IPS DF 6.9 (cell line): ENCODE measurements at regions not wholly inside any gene's neighbourhood (a gene's known extent, or its start where the extent isn't known, plus 50 kb on each side); places are given as distances from the start of the nearest gene placed in this dataset.

Source experiments
- DNase-seq: peaks from one replicate; pipeline ENCODE4 v3.0.0-alpha.2; 2013; ENCODE audit warnings: low read depth, low spot score
- H3K27ac ChIP-seq: one replicate; pipeline ENCODE4 v1.5.1; 2013; ENCODE audit warnings: low read length, control low read depth
- H3K27me3 ChIP-seq: 2 replicates; pipeline ENCODE4 v1.6.1; 2013; ENCODE audit warnings: mild to moderate bottlenecking, low read length; ENCODE audit not compliant: control insufficient read depth, insufficient read depth
- H3K36me3 ChIP-seq: 2 replicates; pipeline ENCODE4 v1.6.1; 2013; ENCODE audit warnings: low read length; ENCODE audit not compliant: control insufficient read depth, insufficient read depth
- H3K4me1 ChIP-seq: 2 replicates; pipeline ENCODE4 v1.6.1; 2013; ENCODE audit warnings: low read length; ENCODE audit not compliant: control insufficient read depth, insufficient read depth
- H3K4me3 ChIP-seq: 2 replicates; pipeline ENCODE4 v1.5.1; 2013; ENCODE audit warnings: mild to moderate bottlenecking, low read length
- H3K9me3 ChIP-seq: 2 replicates; pipeline ENCODE4 v1.6.1; 2013; ENCODE audit warnings: low read length, inconsistent platforms; ENCODE audit not compliant: control insufficient read depth, insufficient read depth
- WGBS: extraction: QIAGEN DNeasy Blood & Tissue Kit; methylation state at CpG from one replicate; pipeline ENCODE4 v1.1.7; 2013; ENCODE audit warnings: mixed read lengths, missing lambda C conversion rate; ENCODE audit not compliant: insufficient read length, insufficient coverage; 5-methylcytosine and 5-hydroxymethylcytosine counted together

DNA sequence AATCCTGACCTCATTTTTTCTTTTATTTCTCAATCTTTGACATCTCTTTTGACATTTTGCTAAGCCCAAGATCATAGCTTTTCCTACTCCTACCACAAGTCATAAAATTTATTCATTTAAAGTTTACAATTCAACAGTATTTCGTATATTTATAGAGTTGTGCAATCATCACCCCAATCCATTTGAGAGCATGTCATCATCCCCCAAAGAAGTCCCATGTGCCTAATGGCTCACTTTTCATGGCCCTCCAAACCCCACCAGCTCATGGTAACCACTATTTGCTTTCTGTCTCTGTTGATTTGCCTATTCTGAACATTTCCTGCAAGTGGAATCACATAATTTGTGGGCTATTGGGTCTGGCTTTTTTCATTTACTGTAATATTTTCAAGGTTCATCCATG, 52.5 kb upstream of the GLI3 start:
- no peak overlapping the region for H3K4me3 ChIP-seq
- H3K9me3 ChIP-seq, result no peaks in the 10 kb centered on the region
- no CpG with 5 or more reads among the region's 1 CpG for WGBS
- H3K36me3 ChIP-seq, result no peaks in the 10 kb centered on the region
- H3K4me1 ChIP-seq, result peaks cover 2% of the 10 kb centered on the region; the same call in 1 of the 2 replicates
- no peak for DNase-seq
- no peaks in the 10 kb centered on the region for H3K27me3 ChIP-seq
- H3K27ac ChIP-seq, result no peak overlapping the region
